HL-60 (cell line): ENCODE measurements at regions not wholly inside any gene's neighbourhood (a gene's known extent, or its start where the extent isn't known, plus 50 kb on each side); places are given as distances from the start of the nearest gene placed in this dataset.

Source experiments
- CTCF ChIP-seq: IDR thresholded peaks from one replicate; pipeline ENCODE4 v1.5.1; 2011; ENCODE audit warnings: low read length, control low read depth, inconsistent platforms; ENCODE audit not compliant: insufficient read depth
- GABPA ChIP-seq: IDR thresholded peaks from 2 replicates; pipeline ENCODE4 v1.6.1; 2012; ENCODE audit warnings: low read depth
- POLR2AphosphoS5 ChIP-seq: IDR thresholded peaks from 2 replicates; pipeline ENCODE4 v1.6.1; 2012; ENCODE audit warnings: low read depth
- SPI1 ChIP-seq: IDR thresholded peaks from 2 replicates; pipeline ENCODE4 v1.6.1; 2012; ENCODE audit warnings: low read depth, mild to moderate bottlenecking, borderline replicate concordance
- TF ChIP-seq, protein P1 (sequence below): IDR thresholded peaks from 2 replicates; pipeline ENCODE4 v1.6.1; 2012; ENCODE audit warnings: low read depth; ENCODE audit not compliant: insufficient replicate concordance

- TF ChIP-seq CTCF (no peak), SPI1 (no peak), POLR2AphosphoS5 (no peak), GABPA (no peak)
- TF ChIP-seq, protein P1, sequence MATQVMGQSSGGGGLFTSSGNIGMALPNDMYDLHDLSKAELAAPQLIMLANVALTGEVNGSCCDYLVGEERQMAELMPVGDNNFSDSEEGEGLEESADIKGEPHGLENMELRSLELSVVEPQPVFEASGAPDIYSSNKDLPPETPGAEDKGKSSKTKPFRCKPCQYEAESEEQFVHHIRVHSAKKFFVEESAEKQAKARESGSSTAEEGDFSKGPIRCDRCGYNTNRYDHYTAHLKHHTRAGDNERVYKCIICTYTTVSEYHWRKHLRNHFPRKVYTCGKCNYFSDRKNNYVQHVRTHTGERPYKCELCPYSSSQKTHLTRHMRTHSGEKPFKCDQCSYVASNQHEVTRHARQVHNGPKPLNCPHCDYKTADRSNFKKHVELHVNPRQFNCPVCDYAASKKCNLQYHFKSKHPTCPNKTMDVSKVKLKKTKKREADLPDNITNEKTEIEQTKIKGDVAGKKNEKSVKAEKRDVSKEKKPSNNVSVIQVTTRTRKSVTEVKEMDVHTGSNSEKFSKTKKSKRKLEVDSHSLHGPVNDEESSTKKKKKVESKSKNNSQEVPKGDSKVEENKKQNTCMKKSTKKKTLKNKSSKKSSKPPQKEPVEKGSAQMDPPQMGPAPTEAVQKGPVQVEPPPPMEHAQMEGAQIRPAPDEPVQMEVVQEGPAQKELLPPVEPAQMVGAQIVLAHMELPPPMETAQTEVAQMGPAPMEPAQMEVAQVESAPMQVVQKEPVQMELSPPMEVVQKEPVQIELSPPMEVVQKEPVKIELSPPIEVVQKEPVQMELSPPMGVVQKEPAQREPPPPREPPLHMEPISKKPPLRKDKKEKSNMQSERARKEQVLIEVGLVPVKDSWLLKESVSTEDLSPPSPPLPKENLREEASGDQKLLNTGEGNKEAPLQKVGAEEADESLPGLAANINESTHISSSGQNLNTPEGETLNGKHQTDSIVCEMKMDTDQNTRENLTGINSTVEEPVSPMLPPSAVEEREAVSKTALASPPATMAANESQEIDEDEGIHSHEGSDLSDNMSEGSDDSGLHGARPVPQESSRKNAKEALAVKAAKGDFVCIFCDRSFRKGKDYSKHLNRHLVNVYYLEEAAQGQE, result no peak
These were observed 360.5 kb downstream of the SOX11 start for GRCh38 chr2:6052649-6053048.
